ENCODE measurements at regions not wholly inside any gene's neighbourhood (a gene's known extent, or its start where the extent isn't known, plus 50 kb on each side); places are given as distances from the start of the nearest gene placed in this dataset.
"Not testable (repeated sequence)": the region's sequence is repeated elsewhere in the genome, so short reads cannot be mapped to it uniquely, and the experiment has no call there.

DNA sequence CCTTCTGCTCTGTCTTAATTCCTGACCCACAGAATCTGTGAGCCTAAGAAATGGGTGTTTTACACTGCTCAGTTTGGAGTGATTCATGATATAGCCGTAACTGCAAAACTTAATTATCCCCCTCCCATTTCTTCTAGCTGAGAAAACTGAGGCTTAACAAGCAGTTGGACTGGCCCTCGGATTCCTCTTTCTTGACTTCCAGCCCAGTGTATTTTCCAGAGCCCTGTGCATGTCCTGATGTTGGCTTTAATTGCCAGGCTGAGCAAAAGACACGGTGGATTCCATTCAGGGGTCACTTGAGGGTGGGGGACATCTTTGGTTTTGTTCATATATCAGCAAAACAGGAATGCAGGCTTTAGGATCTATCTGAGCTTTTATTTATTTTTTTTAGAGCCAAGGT is 489.8 kb downstream of the TYW1 start:
- no peak overlapping the region for H3K4me3 ChIP-seq

DNA sequence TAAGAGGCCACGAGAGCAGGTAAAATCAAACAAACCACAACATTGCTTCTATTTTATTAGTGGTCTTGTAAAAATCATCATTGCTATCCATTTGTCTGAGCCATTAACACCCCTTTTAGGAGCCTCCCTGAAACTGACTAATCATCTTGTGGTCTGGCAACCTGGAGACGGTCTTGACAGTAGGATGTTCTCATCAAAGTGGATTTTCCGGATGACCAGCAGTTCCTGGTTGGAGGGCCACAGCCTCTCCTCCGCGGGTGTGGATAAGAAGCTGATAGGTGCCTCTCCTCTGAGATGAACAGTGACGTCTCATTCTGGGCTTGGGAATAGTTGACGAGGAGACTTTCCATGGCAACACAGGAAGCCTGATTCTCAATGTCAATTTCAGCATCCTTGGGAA is 490.7 kb downstream of the TYW1 start:
- H3K9me3 ChIP-seq: peaks cover 5% of the 10 kb centered on the region
- ATAC-seq (no peak), DNase-seq (no peak)
- intact Hi-C loops (cut with DNase I): no loop called here
- no peak overlapping the region for H3K4me3 ChIP-seq
- peaks cover 12% of the 10 kb centered on the region for H3K4me1 ChIP-seq
- H3K27me3 ChIP-seq (ENCODE audit: low read depth): no peaks in the 10 kb centered on the region
- H3K27ac ChIP-seq: no peak overlapping the region
- TF ChIP-seq, protein P1, sequence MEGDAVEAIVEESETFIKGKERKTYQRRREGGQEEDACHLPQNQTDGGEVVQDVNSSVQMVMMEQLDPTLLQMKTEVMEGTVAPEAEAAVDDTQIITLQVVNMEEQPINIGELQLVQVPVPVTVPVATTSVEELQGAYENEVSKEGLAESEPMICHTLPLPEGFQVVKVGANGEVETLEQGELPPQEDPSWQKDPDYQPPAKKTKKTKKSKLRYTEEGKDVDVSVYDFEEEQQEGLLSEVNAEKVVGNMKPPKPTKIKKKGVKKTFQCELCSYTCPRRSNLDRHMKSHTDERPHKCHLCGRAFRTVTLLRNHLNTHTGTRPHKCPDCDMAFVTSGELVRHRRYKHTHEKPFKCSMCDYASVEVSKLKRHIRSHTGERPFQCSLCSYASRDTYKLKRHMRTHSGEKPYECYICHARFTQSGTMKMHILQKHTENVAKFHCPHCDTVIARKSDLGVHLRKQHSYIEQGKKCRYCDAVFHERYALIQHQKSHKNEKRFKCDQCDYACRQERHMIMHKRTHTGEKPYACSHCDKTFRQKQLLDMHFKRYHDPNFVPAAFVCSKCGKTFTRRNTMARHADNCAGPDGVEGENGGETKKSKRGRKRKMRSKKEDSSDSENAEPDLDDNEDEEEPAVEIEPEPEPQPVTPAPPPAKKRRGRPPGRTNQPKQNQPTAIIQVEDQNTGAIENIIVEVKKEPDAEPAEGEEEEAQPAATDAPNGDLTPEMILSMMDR (IDR thresholded peaks at IDR 0.05): no peak
- no peaks in the 10 kb centered on the region for H3K36me3 ChIP-seq

More for the DNA sequence above, 489.8 kb downstream of the TYW1 start:
- ATAC-seq (no peak), DNase-seq (no peak)
- no peaks in the 10 kb centered on the region for H3K36me3 ChIP-seq
- no peak overlapping the region for H3K27ac ChIP-seq
- TF ChIP-seq, protein P1 (IDR thresholded peaks at IDR 0.05): no peak
- H3K4me1 ChIP-seq: peaks cover 12% of the 10 kb centered on the region
- H3K9me3 ChIP-seq: no peaks in the 10 kb centered on the region
- no peaks in the 10 kb centered on the region for H3K27me3 ChIP-seq (ENCODE audit: low read depth)
- intact Hi-C loops (cut with DNase I): no loop called here

DNA sequence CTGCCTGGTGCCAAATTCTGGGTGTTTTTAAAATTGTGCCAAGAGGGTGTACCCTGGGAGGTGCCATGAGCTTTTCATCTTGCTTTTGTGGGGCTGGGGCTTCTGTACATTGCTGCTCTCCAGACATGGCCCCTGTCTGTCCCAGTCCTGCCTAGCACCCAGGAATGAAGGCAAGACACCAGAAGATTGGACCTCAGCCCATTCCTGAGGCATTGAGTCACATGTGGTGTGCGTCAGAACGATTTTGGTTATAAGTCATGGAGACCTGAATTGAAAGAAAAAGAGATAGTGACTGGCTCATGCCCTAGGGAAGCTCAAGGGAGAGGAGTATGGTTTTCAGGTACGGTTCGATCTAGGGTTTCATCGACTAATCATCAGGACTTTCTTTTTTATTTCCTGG is 493.2 kb downstream of the TYW1 start:
- Histone ChIP-seq H3K27me3 (ENCODE audit: low read depth) (no peaks in the 10 kb centered on the region), H3K4me1 (peaks cover 6% of the 10 kb centered on the region), H3K36me3 (no peaks in the 10 kb centered on the region), H3K9me3 (peaks cover 5% of the 10 kb centered on the region), H3K27ac (no peak overlapping the region), H3K4me3 (no peak overlapping the region)
- ATAC-seq (no peak), DNase-seq (no peak)
- intact Hi-C loops (cut with DNase I): no loop called here
- TF ChIP-seq, protein P1 (IDR thresholded peaks at IDR 0.05): no peak

DNA sequence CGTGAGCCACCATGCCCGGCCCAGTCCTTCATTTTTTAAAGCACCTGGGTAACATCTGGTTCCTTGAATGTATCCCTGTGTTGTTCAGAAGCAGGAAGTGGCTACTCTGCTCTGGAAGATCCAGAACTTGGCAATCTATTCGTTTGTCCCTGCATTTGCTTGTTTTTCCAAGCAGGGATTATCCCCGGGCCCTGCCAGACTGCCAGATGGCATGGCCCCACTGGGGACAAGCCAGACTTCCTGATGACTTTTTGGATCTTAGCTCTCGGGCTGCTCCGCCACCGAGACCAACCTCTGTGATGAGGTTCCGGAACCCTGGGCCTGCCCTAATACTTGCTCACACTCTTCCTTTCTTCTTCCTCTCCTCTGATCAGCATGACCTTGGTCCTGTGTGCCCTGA is 496.7 kb downstream of the TYW1 start:
- ATAC-seq: no peak

DNA sequence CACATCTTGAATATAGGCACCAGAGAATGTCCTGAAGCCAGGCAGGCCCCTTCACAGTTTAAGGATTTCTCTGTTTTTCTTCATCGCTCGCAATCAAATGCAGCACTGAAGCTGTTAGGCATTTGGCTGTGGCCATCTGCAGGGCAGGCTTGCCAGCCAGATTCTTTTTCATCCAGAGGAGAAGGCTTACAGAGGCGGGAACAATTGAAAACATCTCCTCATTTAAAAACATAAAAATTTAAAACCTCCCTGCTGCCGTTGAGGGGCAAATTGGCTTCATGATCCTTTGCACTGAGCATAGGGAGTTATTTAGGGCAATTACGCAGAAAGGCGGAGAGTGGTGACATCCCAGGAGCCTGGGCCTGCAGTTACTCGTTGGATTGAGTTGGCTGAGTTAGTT is 500.0 kb downstream of the TYW1 start:
- no peaks in the 10 kb centered on the region for H3K4me1 ChIP-seq
- DNase-seq (no peak), ATAC-seq (no peak)
- no peak overlapping the region for H3K4me3 ChIP-seq
- peaks cover 7% of the 10 kb centered on the region for H3K9me3 ChIP-seq
- no peaks in the 10 kb centered on the region for H3K27me3 ChIP-seq (ENCODE audit: low read depth)
- intact Hi-C loops (cut with DNase I): no loop called here
- no peak overlapping the region for H3K27ac ChIP-seq
- no peaks in the 10 kb centered on the region for H3K36me3 ChIP-seq
- TF ChIP-seq, protein P1 (IDR thresholded peaks at IDR 0.05): no peak

More for the DNA sequence above, 496.7 kb downstream of the TYW1 start:
- Histone ChIP-seq H3K9me3 (peaks cover 8% of the 10 kb centered on the region), H3K27me3 (ENCODE audit: low read depth) (no peaks in the 10 kb centered on the region), H3K27ac (no peak overlapping the region), H3K4me1 (no peaks in the 10 kb centered on the region), H3K36me3 (no peaks in the 10 kb centered on the region), H3K4me3 (no peak overlapping the region)
- TF ChIP-seq, protein P1 (IDR thresholded peaks at IDR 0.05): no peak
- intact Hi-C loops (cut with DNase I): no loop called here
- DNase-seq: no peak

DNA sequence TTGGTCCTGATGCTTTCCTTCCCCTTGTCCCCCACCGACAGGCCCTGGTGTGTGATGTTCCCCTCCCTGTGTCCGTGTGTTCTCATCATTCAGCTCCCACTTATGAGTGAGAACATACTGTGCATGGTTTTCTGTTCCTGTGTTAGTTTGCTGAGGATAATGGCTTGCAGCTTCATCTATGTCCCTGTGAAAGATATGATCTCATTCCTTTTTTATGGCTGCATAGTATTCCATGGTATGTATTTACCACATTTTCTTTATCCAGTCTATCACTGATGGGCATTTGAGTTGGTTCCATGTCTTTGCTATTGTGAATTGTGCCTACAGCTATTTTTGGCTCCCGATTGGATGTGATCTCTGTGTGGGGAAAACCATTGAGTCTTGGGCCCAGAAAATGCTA is 501.3 kb downstream of the TYW1 start:
- ATAC-seq; H3K9me3 ChIP-seq; H3K4me3 ChIP-seq; H3K36me3 ChIP-seq; H3K4me1 ChIP-seq; intact Hi-C loops (cut with DNase I); H3K27me3 ChIP-seq (ENCODE audit: low read depth); H3K27ac ChIP-seq; DNase-seq: not testable (repeated sequence)

All from lower lobe of right lung (tissue), 2 donors.